ENCODE measurements at regions not wholly inside any gene's neighbourhood (a gene's known extent, or its start where the extent isn't known, plus 50 kb on each side); places are given as distances from the start of the nearest gene placed in this dataset.

DNA sequence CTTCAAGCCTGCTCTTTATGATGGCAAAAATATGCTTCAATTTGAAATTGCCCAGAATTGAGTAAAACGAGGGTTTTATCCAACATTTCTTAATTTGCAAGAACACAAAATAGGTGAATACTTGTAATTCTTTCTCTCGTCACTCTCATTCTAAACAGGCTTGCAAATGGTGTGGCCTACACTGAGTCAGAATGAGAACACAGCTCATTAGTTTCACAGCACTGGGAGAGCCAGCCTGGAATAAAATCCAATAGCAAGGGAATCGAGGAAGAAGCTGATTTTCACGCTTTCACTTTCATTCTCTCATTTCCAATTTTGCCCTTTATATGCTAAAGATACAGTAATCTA, 537.5 kb downstream of the LTN1 start:
- TF ChIP-seq, protein P1, sequence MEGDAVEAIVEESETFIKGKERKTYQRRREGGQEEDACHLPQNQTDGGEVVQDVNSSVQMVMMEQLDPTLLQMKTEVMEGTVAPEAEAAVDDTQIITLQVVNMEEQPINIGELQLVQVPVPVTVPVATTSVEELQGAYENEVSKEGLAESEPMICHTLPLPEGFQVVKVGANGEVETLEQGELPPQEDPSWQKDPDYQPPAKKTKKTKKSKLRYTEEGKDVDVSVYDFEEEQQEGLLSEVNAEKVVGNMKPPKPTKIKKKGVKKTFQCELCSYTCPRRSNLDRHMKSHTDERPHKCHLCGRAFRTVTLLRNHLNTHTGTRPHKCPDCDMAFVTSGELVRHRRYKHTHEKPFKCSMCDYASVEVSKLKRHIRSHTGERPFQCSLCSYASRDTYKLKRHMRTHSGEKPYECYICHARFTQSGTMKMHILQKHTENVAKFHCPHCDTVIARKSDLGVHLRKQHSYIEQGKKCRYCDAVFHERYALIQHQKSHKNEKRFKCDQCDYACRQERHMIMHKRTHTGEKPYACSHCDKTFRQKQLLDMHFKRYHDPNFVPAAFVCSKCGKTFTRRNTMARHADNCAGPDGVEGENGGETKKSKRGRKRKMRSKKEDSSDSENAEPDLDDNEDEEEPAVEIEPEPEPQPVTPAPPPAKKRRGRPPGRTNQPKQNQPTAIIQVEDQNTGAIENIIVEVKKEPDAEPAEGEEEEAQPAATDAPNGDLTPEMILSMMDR (conservative IDR thresholded peaks at IDR 0.05; ENCODE audit: low read depth, low read length), result no peak
- TF ChIP-seq EZH2 (IDR thresholded peaks at IDR 0.05; ENCODE audit: borderline replicate concordance, low read depth, low read length, poor library complexity, severe bottlenecking), result no peak

Data from A673 (cell line).